ENCODE measurements at regions not wholly inside any gene's neighbourhood (a gene's known extent, or its start where the extent isn't known, plus 50 kb on each side); places are given as distances from the start of the nearest gene placed in this dataset.

DNA sequence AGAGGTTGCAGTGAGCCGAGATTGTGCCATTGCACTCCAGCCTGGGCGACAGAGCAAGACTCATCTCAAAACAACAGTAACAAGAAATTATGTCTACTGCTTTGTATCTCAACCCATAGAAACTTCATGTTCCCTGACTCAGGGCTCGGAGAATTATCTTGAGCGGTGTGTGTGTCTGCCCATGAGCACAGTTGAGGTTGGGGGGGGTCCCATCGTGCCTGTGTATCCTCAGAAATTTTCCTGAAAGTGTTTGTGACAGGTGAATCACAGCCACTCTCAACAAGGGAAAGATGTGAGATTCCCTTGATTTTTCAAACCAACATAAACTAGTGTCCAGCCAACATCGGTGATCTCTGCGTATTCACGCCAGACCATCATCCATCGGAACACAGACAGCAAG, 319.1 kb downstream of the ASMT start:
- 91 to 92% methylated on average over 9 of the region's 9 CpGs for WGBS, 2 donors
- no peak overlapping the region for H3K27ac ChIP-seq
- TF ChIP-seq EP300 (IDR thresholded peaks at IDR 0.05) (no peak), POLR2A (IDR thresholded peaks at IDR 0.05) (no peak), POLR2AphosphoS5 (IDR thresholded peaks at IDR 0.05) (no peak), CTCF (IDR thresholded peaks at IDR 0.05) (no peak)
- no peaks in the 10 kb centered on the region for H3K9me3 ChIP-seq
- H3K27me3 ChIP-seq: no peaks in the 10 kb centered on the region
- H3K4me1 ChIP-seq: no peaks in the 10 kb centered on the region
- ATAC-seq (ENCODE audit: low FRiP score in 2 of 2) (no peak), DNase-seq (no peak)
- H3K4me3 ChIP-seq: no peak overlapping the region
- no peaks in the 10 kb centered on the region for H3K36me3 ChIP-seq

GRCh38 chrX:1935805-1936204, 320.9 kb downstream of the ASMT start:
- Histone ChIP-seq H3K4me3 (no peak overlapping the region), H3K36me3 (no peaks in the 10 kb centered on the region), H3K9me3 (no peaks in the 10 kb centered on the region), H3K27ac (no peak overlapping the region), H3K27me3 (no peaks in the 10 kb centered on the region), H3K4me1 (no peaks in the 10 kb centered on the region)
- 63 to 68% methylated on average over 4 of the region's 4 CpGs for WGBS, 2 donors
- no peak for TF ChIP-seq POLR2AphosphoS5 (IDR thresholded peaks at IDR 0.05)
- no peak for TF ChIP-seq POLR2A (IDR thresholded peaks at IDR 0.05)
- no peak for TF ChIP-seq EP300 (IDR thresholded peaks at IDR 0.05)
- no peak for TF ChIP-seq CTCF (IDR thresholded peaks at IDR 0.05)
- DNase-seq (no peak), ATAC-seq (ENCODE audit: low FRiP score in 2 of 2) (no peak)

DNA sequence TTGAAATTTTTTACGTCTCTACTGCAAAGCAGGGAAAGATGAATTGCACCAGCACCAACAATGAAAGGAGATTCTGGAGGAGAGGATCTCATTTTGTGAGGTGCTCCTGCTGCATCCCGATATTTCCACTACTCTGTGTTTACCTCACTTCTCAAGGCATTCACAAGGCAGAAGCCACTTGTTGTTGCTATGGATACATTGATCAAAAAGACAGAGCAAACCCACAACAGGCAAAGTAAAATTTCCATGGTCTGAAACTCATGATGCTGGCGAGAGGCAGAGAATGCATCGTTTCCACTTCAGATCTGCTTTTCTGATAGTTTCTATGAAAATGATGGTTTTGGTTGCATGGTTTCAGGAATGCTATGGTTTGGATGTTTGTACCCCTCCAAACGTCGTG, 323.3 kb downstream of the ASMT start:
- no peak for DNase-seq
- TF ChIP-seq EP300 (IDR thresholded peaks at IDR 0.05): no peak
- H3K4me1 ChIP-seq: no peaks in the 10 kb centered on the region
- H3K36me3 ChIP-seq: no peaks in the 10 kb centered on the region
- no peaks in the 10 kb centered on the region for H3K27me3 ChIP-seq
- H3K4me3 ChIP-seq: no peak overlapping the region
- H3K9me3 ChIP-seq: no peaks in the 10 kb centered on the region
- 90 to 91% methylated on average over 6 of the region's 6 CpGs for WGBS, 2 donors
- no peak for ATAC-seq (ENCODE audit: low FRiP score in 2 of 2)
- H3K27ac ChIP-seq: no peak overlapping the region

GRCh38 chrX:1941321-1941720, 326.5 kb downstream of the ASMT start:
- H3K4me1 ChIP-seq: no peaks in the 10 kb centered on the region
- DNase-seq: no peak
- H3K4me3 ChIP-seq: no peak overlapping the region
- no peak for ATAC-seq (ENCODE audit: low FRiP score in 2 of 2)
- no peaks in the 10 kb centered on the region for H3K9me3 ChIP-seq
- no peaks in the 10 kb centered on the region for H3K27me3 ChIP-seq
- no peak overlapping the region for H3K27ac ChIP-seq
- no peaks in the 10 kb centered on the region for H3K36me3 ChIP-seq
- WGBS, 2 donors: 69 to 72% methylated on average over 5 to 6 of the region's 6 CpGs
- no peak for TF ChIP-seq POLR2A (IDR thresholded peaks at IDR 0.05)
- TF ChIP-seq EP300 (IDR thresholded peaks at IDR 0.05): no peak
- TF ChIP-seq CTCF (IDR thresholded peaks at IDR 0.05): no peak
- TF ChIP-seq POLR2AphosphoS5 (IDR thresholded peaks at IDR 0.05): no peak

GRCh38 chrX:1945879-1946278, 331.0 kb downstream of the ASMT start:
- Histone ChIP-seq H3K4me3 (no peak overlapping the region), H3K36me3 (no peaks in the 10 kb centered on the region), H3K27ac (no peak overlapping the region), H3K9me3 (no peaks in the 10 kb centered on the region), H3K27me3 (no peaks in the 10 kb centered on the region), H3K4me1 (no peaks in the 10 kb centered on the region)
- TF ChIP-seq POLR2A (IDR thresholded peaks at IDR 0.05) (no peak), CTCF (IDR thresholded peaks at IDR 0.05) (no peak), EP300 (IDR thresholded peaks at IDR 0.05) (no peak), POLR2AphosphoS5 (IDR thresholded peaks at IDR 0.05) (no peak)
- DNase-seq (no peak), ATAC-seq (ENCODE audit: low FRiP score in 2 of 2) (no peak)
- 92% methylated on average over 10 of the region's 10 CpGs for whole genome bisulfite sequencing, 2 donors
